ENCODE measurements at regions not wholly inside any gene's neighbourhood (a gene's known extent, or its start where the extent isn't known, plus 50 kb on each side); places are given as distances from the start of the nearest gene placed in this dataset.

- no peak for DNase-seq
Measured at GRCh38 chr22:48647606-48648515, 1179.8 kb downstream of the BRD1 start.

- no peak for DNase-seq
Measured at GRCh38 chr22:48647051-48647450, 1180.6 kb downstream of the BRD1 start.

GRCh38 chr22:48646216-48646925 is 1181.3 kb downstream of the BRD1 start:
- no peak for DNase-seq

- no peak for DNase-seq
Measured at GRCh38 chr22:48645766-48646165, 1181.9 kb downstream of the BRD1 start.

- DNase-seq = no peak
Measured at GRCh38 chr22:48644997-48645396, 1182.7 kb downstream of the BRD1 start.

GRCh38 chr22:48644108-48644507 is 1183.6 kb downstream of the BRD1 start:
- DNase-seq = no peak

GRCh38 chr22:48643066-48643731 is 1184.5 kb downstream of the BRD1 start:
- DNase-seq = no peak

GRCh38 chr22:48642550-48642949 is 1185.1 kb downstream of the BRD1 start:
- DNase-seq = no peak

GRCh38 chr22:48641906-48642475 is 1185.7 kb downstream of the BRD1 start:
- no peak for DNase-seq

GRCh38 chr22:48640890-48641841 is 1186.5 kb downstream of the BRD1 start:
- no peak for DNase-seq

GRCh38 chr22:48639896-48640748 is 1187.6 kb downstream of the BRD1 start:
- DNase-seq = no peak

- no peak for DNase-seq
Measured at GRCh38 chr22:48639021-48639795, 1188.5 kb downstream of the BRD1 start.

GRCh38 chr22:48637231-48637630 is 1190.4 kb downstream of the BRD1 start:
- DNase-seq = no peak

GRCh38 chr22:48636746-48637145 is 1190.9 kb downstream of the BRD1 start:
- no peak for DNase-seq

GRCh38 chr22:48635816-48636215 is 1191.9 kb downstream of the BRD1 start:
- no peak for DNase-seq

GRCh38 chr22:48635031-48635430 is 1192.6 kb downstream of the BRD1 start:
- no peak for DNase-seq

- no peak for DNase-seq
Measured at GRCh38 chr22:48633996-48634836, 1193.5 kb downstream of the BRD1 start.

GRCh38 chr22:48632646-48633246 is 1194.9 kb downstream of the BRD1 start:
- DNase-seq = no peak

Measured in activated effector memory CD4-positive, alpha-beta T cell treated with Interleukin-2 at 50 U/mL for 16 hours (primary cell).